ENCODE measurements at regions not wholly inside any gene's neighbourhood (a gene's known extent, or its start where the extent isn't known, plus 50 kb on each side); places are given as distances from the start of the nearest gene placed in this dataset.

GRCh38 chr2:66127656-66128055 is 307.3 kb upstream of the MEIS1 start:
- TF ChIP-seq, protein P1, sequence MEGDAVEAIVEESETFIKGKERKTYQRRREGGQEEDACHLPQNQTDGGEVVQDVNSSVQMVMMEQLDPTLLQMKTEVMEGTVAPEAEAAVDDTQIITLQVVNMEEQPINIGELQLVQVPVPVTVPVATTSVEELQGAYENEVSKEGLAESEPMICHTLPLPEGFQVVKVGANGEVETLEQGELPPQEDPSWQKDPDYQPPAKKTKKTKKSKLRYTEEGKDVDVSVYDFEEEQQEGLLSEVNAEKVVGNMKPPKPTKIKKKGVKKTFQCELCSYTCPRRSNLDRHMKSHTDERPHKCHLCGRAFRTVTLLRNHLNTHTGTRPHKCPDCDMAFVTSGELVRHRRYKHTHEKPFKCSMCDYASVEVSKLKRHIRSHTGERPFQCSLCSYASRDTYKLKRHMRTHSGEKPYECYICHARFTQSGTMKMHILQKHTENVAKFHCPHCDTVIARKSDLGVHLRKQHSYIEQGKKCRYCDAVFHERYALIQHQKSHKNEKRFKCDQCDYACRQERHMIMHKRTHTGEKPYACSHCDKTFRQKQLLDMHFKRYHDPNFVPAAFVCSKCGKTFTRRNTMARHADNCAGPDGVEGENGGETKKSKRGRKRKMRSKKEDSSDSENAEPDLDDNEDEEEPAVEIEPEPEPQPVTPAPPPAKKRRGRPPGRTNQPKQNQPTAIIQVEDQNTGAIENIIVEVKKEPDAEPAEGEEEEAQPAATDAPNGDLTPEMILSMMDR (conservative IDR thresholded peaks at IDR 0.05; ENCODE audit: low read depth, low read length): no peak
- no peak for TF ChIP-seq RAD21 (IDR thresholded peaks at IDR 0.05; ENCODE audit: low read length)
- no peak for TF ChIP-seq SMC3 (IDR thresholded peaks at IDR 0.05; ENCODE audit: low read depth, low read length)
- TF ChIP-seq POLR2A (IDR thresholded peaks at IDR 0.05; ENCODE audit: low read depth, low read length): no peak
- TF ChIP-seq MXI1 (IDR thresholded peaks at IDR 0.05; ENCODE audit: borderline replicate concordance, low read depth, low read length): no peak
- no peak for TF ChIP-seq BHLHE40 (IDR thresholded peaks at IDR 0.05; ENCODE audit: low read depth, low read length)
- TF ChIP-seq, protein P2, sequence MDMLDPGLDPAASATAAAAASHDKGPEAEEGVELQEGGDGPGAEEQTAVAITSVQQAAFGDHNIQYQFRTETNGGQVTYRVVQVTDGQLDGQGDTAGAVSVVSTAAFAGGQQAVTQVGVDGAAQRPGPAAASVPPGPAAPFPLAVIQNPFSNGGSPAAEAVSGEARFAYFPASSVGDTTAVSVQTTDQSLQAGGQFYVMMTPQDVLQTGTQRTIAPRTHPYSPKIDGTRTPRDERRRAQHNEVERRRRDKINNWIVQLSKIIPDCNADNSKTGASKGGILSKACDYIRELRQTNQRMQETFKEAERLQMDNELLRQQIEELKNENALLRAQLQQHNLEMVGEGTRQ (IDR thresholded peaks at IDR 0.05; ENCODE audit: low read depth, low read length): no peak
- TF ChIP-seq MAFK (IDR thresholded peaks at IDR 0.05; ENCODE audit: low read depth, low read length): no peak
- TF ChIP-seq RFX5 (IDR thresholded peaks at IDR 0.05; ENCODE audit: low read depth, low read length): no peak

All from IMR-90 (cell line).